MV-4-11 (cell line): ENCODE measurements at regions not wholly inside any gene's neighbourhood (a gene's known extent, or its start where the extent isn't known, plus 50 kb on each side); places are given as distances from the start of the nearest gene placed in this dataset.
"Not testable (repeated sequence)": the region's sequence is repeated elsewhere in the genome, so short reads cannot be mapped to it uniquely, and the experiment has no call there.

ENCODE experiments used
- DNase-seq: peaks from one replicate; lab custom pipeline; 2025; lab: John Stamatoyannopoulos, UW

GRCh38 chr4:134879019-134879418 is 677.4 kb upstream of the PABPC4L start:
- no peak for DNase-seq

- no peak for DNase-seq
These were observed 665.4 kb upstream of the PABPC4L start for GRCh38 chr4:134867027-134867426.

DNA sequence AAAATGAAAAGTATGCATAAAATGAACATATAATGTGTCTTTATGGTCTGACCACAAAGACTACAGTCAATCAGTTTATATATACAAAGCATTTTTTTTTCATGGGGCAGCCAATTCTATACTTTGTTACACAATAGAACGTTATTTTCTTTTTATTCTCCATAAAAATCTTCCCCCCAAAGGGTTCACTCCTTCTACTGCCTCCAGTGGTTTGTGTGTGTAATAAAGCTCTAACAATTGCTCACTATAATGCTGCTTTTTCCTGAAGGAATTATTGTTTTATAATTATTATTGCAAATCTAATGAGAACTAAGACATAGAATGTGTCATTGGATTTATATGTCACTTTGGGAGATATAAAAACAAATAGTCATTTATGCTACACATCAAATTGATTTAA is 664.1 kb upstream of the PABPC4L start:
- no peak for DNase-seq

DNA sequence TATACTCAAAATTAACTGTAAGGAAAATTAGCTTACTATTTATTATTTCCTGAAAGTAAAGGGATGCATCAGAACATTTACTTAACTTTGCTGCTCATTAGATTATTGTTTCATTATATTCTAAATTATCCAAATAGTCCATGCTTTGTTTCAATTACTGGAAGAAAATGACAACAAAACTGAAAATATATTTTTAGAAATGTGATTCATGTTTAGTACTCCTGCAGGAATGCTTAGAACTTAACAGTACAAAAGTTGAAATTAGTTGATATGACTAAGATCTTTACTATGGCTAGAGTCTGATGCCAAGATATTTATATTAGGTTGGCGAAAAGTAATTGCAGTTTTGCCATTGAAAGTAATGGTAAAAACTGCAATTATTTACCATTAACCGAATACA is 660.5 kb upstream of the PABPC4L start:
- no peak for DNase-seq

DNA sequence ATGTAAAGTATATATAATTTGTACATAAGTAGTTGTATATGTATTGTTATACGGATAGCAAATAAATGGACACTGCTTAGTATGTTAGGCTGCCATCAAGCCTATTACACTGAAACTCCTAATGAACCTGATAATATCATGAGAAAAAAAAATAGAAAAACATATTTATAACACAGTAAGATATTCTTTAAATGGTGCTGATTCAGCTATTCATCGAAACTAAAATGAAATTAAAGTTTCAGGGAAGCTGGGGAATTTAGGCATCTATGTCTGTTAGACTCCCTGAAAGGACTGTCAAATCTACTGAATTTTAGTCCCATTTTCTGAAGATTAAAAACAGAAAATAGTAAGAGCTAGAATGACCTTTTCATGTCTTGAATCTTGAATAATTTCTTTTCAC is 647.1 kb upstream of the PABPC4L start:
- DNase-seq, result no peak

DNA sequence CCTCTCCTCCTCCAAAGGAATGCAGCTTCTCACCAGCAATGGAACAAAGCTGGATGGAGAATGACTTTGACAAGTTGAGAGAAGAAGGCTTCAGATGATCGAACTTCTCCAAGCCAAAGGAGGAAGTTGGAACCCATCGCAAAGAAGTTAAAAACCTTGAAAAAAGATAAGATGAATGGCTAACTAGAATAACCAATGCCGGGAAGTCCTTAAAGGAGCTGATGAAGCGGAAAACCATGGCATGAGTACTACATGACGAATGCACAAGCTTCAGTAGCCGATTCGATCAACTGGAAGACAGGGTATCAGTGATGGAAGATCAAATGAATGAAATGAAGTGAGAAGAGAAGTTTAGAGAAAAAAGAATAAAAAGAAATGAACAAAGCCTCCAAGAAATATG is 629.2 kb upstream of the PABPC4L start:
- not testable (repeated sequence) for DNase-seq

- no peak for DNase-seq
These were observed 611.0 kb upstream of the PABPC4L start for GRCh38 chr4:134812611-134813010.

GRCh38 chr4:134807231-134807745 is 605.7 kb upstream of the PABPC4L start:
- DNase-seq, result no peak

DNA sequence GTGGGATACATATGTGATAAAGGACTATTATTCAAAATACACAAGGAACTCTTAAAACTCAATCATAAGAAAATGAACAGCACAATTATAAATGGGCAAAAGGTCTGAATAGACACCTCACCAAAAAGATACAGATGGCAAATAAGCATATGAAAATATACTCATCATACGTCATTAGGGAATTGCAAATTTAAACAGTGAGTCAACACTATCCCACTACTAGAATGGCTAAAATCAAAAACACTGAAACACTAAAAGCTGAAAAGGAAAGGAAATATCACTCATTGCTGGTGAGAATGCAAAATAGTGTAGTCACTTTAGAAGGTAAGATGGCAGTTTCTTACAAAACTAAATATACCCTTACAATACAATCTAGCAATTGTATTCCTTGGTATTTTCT is 597.0 kb upstream of the PABPC4L start:
- DNase-seq, result no peak

GRCh38 chr4:134787315-134787714 is 585.7 kb upstream of the PABPC4L start:
- DNase-seq, result no peak

DNA sequence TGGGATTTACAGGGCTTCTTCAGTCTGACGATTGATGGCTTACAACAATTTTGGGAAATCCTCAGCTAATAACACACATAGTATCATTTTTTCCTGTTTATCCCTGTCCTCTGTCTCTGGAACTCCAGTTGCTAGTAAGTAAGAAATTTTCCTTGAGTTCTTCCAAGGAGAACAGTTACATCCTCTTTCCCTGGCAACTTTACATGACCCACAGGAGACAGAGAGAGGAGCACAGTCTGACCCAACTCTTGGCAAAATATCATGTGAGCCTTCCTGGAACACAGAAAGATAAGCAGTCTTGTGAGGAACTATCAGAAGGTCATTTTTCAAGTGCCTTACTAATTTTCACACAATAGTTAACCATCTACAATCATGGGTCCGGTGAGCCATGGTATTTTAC is 578.7 kb upstream of the PABPC4L start:
- no peak for DNase-seq

DNA sequence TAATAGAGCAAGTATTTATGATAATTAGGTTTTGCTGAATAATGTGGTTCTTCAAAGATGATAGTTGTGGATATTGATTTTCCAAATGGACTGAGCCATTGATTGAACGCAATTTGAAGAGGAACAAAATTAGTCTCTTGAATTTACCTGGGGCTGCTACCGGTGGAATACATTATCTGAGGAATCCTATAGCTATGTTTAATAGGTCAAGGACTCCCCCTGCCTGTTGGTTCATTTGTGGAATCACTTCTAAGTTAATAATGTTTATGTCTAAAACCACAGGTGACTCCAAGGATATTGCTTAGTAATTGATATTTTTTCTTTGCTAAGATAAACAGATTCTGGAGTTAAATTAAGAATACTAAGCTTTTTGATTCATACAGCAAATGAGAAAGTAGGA is 576.0 kb upstream of the PABPC4L start:
- no peak for DNase-seq

DNA sequence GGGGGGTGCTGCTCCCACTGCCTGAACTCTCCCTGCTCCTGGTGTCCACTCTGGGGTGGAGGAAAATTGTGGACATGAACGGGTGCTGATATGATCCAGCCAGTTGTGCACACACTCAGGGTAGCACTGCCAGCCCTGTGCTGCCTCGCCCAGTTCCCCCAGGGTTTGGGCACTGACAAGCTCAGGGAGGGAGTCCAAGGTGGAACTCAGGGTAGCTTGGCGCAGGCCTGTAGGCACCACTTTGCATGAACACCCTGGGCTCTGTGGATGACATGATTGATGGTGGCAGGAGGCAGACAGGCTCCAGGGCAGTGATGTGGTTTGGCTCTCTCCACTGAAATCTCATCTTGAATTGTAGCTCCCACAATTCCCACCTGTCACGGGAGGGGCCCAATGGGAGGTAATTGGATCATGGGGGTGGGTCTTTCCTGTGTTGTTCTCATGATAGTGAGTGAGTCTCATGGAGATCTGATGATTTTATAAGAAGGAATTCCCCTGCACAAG is 572.0 kb upstream of the PABPC4L start:
- DNase-seq, result no peak

DNA sequence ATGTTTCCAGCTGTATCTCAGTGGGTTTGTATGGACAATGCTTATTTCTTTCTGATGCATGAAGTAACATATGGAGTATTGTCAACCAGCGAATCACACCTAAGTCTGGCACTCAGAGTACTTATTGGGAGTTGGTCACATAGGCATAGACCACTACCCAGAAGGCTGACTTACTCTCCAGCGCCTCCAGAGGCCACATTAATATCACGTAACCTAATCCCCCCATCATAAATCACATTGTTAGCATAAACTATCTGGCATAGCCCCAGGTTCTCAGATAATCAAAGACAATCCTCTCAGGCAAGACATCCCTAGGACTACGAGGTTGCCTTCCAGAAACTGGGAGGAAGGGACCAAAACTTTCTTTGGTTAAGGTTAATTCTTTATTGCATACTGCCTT is 560.5 kb upstream of the PABPC4L start:
- no peak for DNase-seq

DNA sequence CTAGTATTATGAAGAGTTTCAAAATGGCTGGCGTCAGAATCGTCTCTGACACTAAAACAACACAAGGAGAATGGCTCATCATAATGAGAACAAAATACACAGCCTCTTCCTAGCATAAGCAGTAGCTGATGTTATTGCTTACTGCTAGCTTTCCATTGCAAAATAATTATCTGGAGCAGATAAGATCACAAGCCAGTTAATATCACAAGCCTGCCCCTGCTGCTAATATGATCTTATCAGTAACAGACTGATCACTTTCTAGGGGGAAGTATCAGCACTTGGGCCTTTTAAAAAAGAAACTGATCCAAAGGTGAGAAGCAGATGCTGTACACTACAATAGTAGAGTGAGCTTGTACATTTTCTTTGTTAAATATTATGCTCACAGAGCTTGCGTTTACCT is 554.8 kb upstream of the PABPC4L start:
- DNase-seq, result no peak

GRCh38 chr4:134754301-134755019 is 552.9 kb upstream of the PABPC4L start:
- no peak for DNase-seq

- DNase-seq, result no peak
These were observed 551.8 kb upstream of the PABPC4L start for GRCh38 chr4:134753390-134753789.

GRCh38 chr4:134747108-134747805 is 545.7 kb upstream of the PABPC4L start:
- no peak for DNase-seq

GRCh38 chr4:134740290-134740689 is 538.7 kb upstream of the PABPC4L start:
- peak; percentile 53 for DNase-seq

DNA sequence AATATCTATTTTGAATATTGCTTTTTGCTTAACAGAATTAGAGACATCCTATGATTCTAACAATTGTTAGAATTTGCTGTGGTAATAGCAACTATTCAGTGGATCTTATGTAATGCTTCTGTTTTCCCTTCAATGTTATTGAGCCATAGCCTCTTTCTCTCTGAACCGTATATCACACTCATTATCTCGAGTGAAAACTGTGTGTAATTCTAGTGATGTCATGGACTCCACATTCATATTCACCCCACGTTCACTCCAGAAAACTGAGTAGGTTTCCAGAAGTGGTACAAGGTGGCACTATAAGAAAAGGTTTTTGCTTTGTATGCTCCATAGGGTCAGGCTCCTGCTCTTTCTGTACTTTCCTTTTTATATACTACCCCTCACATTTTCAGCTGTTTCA is 534.3 kb upstream of the PABPC4L start:
- no peak for DNase-seq

GRCh38 chr4:134727696-134728095 is 526.1 kb upstream of the PABPC4L start:
- no peak for DNase-seq

- no peak for DNase-seq
These were observed 520.7 kb upstream of the PABPC4L start for GRCh38 chr4:134722306-134722705.

DNA sequence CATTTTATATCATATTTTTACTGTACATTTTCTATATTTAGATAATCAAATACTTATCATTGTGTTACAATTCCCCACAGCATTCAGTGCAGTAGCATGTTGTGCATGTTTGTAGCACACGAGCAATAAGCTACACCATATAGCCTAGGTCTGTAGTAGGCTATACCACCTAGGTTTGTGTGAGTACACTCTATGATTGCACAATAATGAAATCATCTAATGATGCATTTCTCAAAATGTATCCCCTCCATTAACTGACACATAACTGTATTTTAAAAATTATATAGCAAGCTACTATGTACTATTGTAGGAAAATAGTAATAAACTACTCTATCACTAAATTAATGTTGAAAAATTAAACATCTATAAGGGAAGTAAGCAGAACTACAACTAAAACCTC is 518.4 kb upstream of the PABPC4L start:
- no peak for DNase-seq
